GM21619 (cell line): ENCODE measurements at regions not wholly inside any gene's neighbourhood (a gene's known extent, or its start where the extent isn't known, plus 50 kb on each side); places are given as distances from the start of the nearest gene placed in this dataset.
"Not testable (repeated sequence)": the region's sequence is repeated elsewhere in the genome, so short reads cannot be mapped to it uniquely, and the experiment has no call there.

Source experiments
- ATAC-seq: cut with Tn5 transposase; IDR thresholded peaks from one replicate; pipeline ENCODE4 v1.9.1; 2021; ENCODE audit not compliant: unreplicated experiment

GRCh38 chr9:2243666-2244555 lies 228.8 kb downstream of the SMARCA2 start:
- no peak for ATAC-seq

DNA sequence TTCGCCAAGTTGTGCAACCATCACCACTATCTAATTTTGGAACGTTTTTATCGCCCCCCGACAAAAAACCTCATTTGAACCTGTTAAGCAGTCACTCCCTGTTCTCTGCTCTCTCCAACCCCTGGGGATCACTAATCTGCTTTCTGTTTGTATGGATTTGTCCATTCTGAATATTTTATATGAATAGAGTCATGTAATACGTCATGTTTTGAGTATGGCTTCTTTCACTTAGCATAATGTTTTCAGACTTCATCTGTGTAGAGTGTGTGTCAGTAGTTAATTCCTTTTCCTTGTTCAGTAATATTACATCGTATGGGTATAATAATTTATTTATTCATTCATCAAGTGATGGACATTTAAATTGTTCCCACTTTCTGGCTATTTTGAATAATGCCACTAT lies 232.2 kb downstream of the SMARCA2 start:
- no peak for ATAC-seq

GRCh38 chr9:2248768-2249265 lies 233.7 kb downstream of the SMARCA2 start:
- no peak for ATAC-seq

DNA sequence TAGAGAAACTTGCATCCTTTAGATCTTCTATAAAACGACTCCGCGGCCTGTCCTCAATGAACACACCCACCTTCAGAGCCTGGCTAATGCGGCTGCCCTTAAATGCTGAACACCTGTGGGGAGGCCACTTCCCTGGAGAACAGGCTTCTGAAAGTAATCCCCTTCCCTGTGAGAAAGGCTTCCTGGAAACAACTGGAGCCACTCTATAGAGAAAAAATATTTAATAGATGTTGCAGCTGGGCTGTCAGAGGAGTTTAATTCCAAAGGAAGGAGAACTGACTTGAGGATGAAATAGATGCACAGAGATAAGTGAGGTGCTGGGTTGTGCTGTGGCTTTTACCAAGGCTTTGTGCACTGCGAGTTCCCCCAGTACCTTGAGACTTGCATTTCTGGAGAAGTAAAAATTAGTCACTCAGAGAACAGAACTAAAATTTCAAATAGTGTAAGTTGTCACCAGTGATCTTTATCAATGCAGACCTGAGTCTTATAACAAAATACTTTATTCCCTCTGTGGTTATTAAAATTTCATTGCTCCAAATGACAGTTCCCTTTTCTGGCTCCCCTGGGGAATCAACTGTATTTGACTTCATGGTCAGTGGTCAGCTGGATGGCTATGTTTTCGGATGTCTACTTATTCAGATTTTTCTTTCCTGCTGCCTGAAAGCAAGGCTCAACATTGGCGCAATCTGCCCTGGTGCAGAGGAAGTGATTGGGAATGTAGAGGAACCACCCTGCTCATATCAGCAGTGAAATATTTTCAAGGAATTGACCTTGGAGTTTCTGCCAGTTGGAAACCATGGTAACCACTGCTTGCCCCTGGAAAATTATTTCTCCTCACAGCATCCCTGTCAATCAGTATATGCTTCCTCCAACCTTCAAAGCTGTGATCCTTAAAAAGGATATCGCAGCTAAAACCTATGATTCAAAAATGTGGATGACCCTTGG lies 238.8 kb downstream of the SMARCA2 start:
- no peak for ATAC-seq

DNA sequence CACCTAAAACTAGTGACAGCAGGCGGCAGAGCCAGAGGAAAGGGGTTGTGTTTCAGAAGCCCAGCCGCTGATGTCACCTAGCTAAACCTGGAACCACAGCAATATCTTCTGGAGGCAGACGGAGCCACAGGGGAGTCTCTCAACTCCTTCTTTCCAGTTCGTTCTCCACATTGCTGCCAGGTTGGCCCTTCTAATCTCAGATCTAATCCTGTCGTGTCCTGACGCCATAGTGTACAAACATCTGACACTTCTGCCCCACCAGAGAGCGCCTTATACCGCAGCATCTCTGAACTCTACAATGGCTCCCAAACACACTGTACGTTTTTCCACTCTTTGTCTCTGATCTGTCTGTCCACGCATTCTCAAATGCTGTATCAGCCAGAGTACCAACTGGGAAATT lies 240.0 kb downstream of the SMARCA2 start:
- ATAC-seq = no peak

DNA sequence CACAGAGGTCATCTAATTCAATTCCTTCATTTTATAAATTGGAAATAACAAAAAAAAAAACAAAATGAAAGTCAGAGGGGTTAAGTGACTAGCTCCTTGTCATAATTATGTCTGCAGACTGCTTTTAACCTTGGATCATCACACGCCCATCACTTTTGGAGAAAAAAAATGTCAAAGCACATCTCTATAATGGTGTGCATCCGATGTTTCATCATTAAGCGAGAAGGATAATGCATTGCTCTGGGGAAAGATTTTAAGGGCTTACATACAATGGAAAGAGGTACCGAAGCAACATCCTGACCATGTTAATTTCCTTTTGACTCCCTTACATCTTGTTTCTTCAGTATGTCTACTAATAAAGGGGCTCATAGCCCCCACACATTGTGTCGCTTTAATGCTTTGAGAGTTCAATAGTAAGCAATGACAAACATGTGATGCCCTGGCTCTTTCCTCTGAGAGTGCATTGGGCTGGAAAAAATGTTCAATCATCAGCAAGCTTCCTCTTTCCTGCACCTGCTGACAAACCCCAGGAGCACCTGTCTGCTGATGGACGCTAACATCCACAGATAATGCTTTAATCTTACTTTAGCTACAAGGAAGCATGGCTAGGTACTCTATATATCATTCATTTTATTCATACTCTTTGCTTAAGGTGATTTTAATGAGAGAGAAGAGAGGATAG lies 242.2 kb downstream of the SMARCA2 start:
- no peak for ATAC-seq

DNA sequence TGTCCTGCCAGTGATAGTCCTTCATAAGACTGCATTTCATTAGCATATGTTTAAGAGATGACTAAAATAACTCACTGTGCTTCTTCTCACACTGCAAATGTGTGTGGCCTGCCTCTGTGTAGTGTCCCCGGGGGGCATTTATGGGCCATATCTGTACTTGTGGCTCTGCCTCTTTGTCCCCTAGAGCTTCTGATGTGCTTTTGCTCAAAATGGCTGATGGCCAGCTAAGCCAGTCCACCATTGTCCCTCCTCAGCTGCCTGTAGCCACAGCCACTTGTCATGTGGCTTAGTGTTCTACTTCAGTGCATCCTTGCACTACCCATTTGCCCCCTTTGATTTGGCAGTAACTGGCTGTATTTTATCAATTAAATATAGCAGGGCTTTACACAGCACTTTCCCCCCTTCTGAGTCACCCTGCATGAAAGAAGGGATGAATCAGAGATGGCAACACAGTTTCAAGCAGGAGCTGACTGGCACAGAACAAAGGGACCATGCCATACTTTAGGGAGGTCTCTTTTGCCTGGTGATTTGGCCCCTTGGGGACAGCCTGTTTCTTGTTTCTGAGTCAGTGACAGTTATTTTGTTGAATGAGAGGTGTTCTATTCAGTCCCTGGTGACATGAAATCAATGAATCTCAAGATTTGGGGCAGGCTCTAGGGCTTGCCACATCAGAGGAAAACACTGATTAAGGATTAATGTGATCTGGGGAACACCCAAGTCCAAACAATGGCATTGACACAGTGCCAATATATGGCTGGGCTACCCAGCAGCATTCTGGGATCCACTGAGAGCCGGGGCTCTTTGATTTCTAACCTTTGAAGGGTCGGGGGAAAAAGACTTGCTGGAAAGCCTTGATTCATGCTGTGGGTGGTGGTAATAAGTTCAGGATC lies 245.5 kb downstream of the SMARCA2 start:
- no peak for ATAC-seq

GRCh38 chr9:2261421-2262103 lies 246.4 kb downstream of the SMARCA2 start:
- ATAC-seq = no peak

DNA sequence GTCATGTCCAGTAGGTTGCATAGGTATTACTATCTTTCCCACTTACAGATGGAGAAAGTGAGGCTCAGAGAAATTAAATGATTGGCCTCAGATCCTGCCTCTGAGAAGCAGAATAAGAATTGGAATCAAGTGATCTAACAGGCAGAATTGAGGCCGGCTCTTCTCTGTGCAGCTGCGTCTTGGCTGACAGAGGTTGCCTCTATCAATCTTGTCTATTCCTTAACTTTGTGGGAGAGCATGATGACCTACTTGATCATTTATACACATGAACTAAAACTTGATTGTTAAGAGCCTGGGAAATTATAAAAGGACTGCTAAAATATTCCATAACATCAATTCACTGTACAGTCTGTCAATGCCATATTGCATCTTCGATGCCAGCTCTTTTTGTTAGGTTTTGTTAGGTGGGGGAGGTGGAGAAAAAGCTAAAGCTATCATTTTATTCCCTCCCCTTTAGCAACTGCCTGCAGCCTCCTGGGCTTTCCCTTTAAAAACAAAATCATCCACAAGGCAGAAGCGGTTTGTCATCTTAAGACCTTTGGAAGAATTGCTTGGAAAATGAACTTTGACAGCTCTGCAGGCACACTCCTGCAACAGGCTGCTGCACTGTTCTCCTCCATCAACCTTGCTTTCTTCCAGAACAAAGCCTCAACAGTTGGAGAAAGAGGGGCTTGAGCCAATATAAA lies 247.4 kb downstream of the SMARCA2 start:
- ATAC-seq = no peak

GRCh38 chr9:2263111-2263510 lies 248.0 kb downstream of the SMARCA2 start:
- ATAC-seq = no peak

- no peak for ATAC-seq
Observed at GRCh38 chr9:2263665-2264064, 248.5 kb downstream of the SMARCA2 start.

- ATAC-seq = no peak
Observed at GRCh38 chr9:2264081-2264480, 248.9 kb downstream of the SMARCA2 start.

DNA sequence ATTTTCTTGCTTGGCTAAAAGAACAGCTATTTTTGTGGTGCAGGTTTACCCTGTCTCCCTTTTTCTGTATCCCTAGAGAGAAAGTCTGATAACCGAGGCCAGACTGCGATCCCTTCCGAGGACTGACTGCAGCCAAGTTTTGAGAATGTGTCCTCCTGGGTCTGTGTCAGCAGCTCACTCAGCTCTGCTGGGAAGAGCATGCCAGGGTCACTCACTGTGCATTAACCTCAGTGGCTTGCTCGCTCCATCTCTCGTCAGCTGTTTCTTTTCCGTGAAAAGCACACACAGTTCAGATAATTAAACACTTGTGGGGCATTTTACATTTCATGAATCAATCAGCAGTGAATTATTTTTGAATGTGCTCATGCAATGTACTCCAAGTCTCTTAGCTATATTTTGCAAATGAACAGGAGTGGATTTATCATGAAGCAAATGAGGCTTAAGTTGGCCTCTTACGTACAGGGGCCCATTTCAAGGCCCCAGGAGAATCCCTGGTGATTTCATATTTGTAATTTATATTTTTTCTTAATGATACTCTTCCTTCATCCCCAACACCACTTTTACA lies 252.1 kb downstream of the SMARCA2 start:
- ATAC-seq = no peak

GRCh38 chr9:2269778-2270177 lies 254.6 kb downstream of the SMARCA2 start:
- ATAC-seq = no peak

- no peak for ATAC-seq
Observed at GRCh38 chr9:2270565-2270964, 255.4 kb downstream of the SMARCA2 start.

DNA sequence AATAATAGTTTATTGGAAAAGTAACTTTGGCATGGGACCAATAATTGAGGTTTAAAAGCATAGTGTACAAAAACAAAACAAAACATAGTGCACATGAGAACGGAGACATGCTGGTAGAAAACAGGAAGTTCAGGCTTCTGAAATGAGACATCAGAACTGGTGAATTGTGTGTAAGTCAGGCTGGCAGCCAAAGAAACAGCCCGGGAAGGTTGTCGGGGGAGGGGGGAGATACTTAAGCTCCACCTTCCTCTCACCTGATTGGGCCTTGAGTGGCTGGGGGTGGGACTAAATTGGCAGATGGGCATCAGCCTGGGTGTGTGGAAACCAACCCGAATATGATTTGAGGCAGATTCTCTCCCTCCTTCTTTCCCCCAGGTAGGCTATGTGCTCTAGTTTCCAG lies 256.3 kb downstream of the SMARCA2 start:
- peak; percentile 87 for ATAC-seq

DNA sequence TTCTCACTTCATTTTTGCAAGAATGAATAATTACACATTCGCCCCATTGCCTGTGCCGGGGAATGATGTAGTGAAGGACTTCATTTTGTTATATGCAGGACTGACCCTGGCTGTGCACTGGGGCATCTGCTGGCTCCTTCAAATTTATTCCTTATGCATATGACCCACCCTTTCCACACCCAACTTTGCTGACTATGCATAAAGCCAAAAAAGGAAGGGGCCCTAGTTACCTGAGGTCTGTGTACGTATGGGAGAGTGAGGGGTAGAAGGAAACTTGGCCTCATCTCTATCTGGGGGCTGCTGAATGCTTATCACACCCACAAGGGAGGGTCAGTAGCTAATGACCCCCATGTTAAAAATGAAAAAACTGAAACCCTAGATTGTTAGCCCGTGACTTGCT lies 259.6 kb downstream of the SMARCA2 start:
- ATAC-seq = no peak

GRCh38 chr9:2276296-2276695 lies 261.1 kb downstream of the SMARCA2 start:
- ATAC-seq = no peak

DNA sequence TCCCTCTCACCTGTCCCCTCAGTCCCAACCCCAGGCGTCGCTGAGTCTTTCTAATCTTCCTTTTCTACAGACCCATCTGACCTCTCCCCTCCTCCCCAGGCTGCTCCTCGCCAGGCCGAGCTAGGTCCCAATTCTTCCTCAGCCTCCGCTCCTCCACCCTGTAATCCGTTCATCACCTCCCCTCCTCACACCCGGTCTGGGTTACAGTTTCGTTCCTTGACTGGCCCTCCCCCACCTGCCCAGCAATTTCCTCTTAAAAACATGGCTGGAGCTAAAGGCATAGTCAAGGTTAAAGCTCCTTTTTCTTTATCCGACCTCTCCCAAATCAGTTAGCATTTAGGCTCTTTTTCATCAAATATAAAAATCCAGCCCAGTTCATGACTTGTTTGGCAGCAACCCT lies 262.0 kb downstream of the SMARCA2 start:
- not testable (repeated sequence) for ATAC-seq
